ENCODE measurements at regions not wholly inside any gene's neighbourhood (a gene's known extent, or its start where the extent isn't known, plus 50 kb on each side); places are given as distances from the start of the nearest gene placed in this dataset.

GRCh38 chr7:67696878-67697277 lies 700.2 kb downstream of the TYW1 start:
- TF ChIP-seq POLR2AphosphoS5 (IDR thresholded peaks at IDR 0.05) = no peak
- TF ChIP-seq, protein P1, sequence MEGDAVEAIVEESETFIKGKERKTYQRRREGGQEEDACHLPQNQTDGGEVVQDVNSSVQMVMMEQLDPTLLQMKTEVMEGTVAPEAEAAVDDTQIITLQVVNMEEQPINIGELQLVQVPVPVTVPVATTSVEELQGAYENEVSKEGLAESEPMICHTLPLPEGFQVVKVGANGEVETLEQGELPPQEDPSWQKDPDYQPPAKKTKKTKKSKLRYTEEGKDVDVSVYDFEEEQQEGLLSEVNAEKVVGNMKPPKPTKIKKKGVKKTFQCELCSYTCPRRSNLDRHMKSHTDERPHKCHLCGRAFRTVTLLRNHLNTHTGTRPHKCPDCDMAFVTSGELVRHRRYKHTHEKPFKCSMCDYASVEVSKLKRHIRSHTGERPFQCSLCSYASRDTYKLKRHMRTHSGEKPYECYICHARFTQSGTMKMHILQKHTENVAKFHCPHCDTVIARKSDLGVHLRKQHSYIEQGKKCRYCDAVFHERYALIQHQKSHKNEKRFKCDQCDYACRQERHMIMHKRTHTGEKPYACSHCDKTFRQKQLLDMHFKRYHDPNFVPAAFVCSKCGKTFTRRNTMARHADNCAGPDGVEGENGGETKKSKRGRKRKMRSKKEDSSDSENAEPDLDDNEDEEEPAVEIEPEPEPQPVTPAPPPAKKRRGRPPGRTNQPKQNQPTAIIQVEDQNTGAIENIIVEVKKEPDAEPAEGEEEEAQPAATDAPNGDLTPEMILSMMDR (IDR thresholded peaks at IDR 0.05) = no peak
- TF ChIP-seq POLR2A (IDR thresholded peaks at IDR 0.05) = no peak
- no peak for TF ChIP-seq EP300 (IDR thresholded peaks at IDR 0.05)
- Histone ChIP-seq H3K4me3 (no peak overlapping the region), H3K27ac (no peak overlapping the region), H3K27me3 (no peaks in the 10 kb centered on the region), H3K9me3 (no peaks in the 10 kb centered on the region), H3K4me1 (peaks cover 5% of the 10 kb centered on the region), H3K36me3 (no peaks in the 10 kb centered on the region)
- DNase-seq (ENCODE audit: low spot score in 2 of 2) = no peak
- 42% methylated on average over 7 of the region's 7 CpGs for WGBS

- TF ChIP-seq POLR2A (IDR thresholded peaks at IDR 0.05) = no peak
- TF ChIP-seq, protein P1 (IDR thresholded peaks at IDR 0.05) = no peak
- TF ChIP-seq POLR2AphosphoS5 (IDR thresholded peaks at IDR 0.05) = no peak
- TF ChIP-seq EP300 (IDR thresholded peaks at IDR 0.05) = no peak
- 83% methylated on average over 6 of the region's 6 CpGs for WGBS
- H3K4me1 ChIP-seq = no peaks in the 10 kb centered on the region
Measured at GRCh38 chr7:67698354-67698753, 701.7 kb downstream of the TYW1 start.

DNA sequence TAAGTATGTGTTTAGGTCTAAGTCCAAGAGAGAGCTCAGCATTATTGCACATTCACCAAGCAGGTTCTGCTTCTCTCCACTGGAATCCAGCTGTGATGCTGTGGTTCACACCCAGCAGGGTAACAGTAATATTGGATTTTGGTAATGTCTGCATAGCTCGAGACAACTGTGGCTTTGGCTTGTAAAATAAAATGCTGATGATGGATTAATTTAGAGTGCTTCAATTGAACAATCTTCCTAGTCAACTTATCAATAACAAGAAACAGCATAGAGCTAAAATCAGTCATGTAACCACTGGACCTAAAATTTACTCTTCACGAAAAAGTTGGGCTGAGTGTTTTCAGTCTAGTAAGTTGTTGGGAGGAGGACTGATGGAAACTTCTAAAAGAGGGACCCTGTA lies 709.2 kb downstream of the TYW1 start:
- WGBS = 57% methylated on average over 2 of the region's 2 CpGs

More at GRCh38 chr7:67698354-67698753, 701.7 kb downstream of the TYW1 start:
- Histone ChIP-seq H3K4me3 (no peak overlapping the region), H3K36me3 (no peaks in the 10 kb centered on the region), H3K9me3 (no peaks in the 10 kb centered on the region), H3K27me3 (no peaks in the 10 kb centered on the region), H3K27ac (no peak overlapping the region)
- DNase-seq (ENCODE audit: low spot score in 2 of 2) = no peak

GRCh38 chr7:67711706-67712105 lies 715.1 kb downstream of the TYW1 start:
- DNase-seq (ENCODE audit: low spot score in 2 of 2) = no peak
- H3K4me1 ChIP-seq = no peaks in the 10 kb centered on the region
- peaks cover 7% of the 10 kb centered on the region for H3K9me3 ChIP-seq
- no peaks in the 10 kb centered on the region for H3K36me3 ChIP-seq
- no peak overlapping the region for H3K27ac ChIP-seq
- TF ChIP-seq POLR2AphosphoS5 (IDR thresholded peaks at IDR 0.05) (no peak), EP300 (IDR thresholded peaks at IDR 0.05) (no peak), POLR2A (IDR thresholded peaks at IDR 0.05) (no peak)
- TF ChIP-seq, protein P1 (IDR thresholded peaks at IDR 0.05) = no peak
- no peaks in the 10 kb centered on the region for H3K27me3 ChIP-seq
- WGBS = 92% methylated on average over 6 of the region's 6 CpGs
- H3K4me3 ChIP-seq = no peak overlapping the region

More for the DNA sequence above, 709.2 kb downstream of the TYW1 start:
- Histone ChIP-seq H3K36me3 (no peaks in the 10 kb centered on the region), H3K9me3 (peaks cover 7% of the 10 kb centered on the region), H3K4me1 (no peaks in the 10 kb centered on the region), H3K27me3 (no peaks in the 10 kb centered on the region), H3K4me3 (no peak overlapping the region), H3K27ac (no peak overlapping the region)
- DNase-seq (ENCODE audit: low spot score in 2 of 2) = no peak
- no peak for TF ChIP-seq POLR2A (IDR thresholded peaks at IDR 0.05)
- TF ChIP-seq POLR2AphosphoS5 (IDR thresholded peaks at IDR 0.05) = no peak
- no peak for TF ChIP-seq EP300 (IDR thresholded peaks at IDR 0.05)
- TF ChIP-seq, protein P1 (IDR thresholded peaks at IDR 0.05) = no peak

- Histone ChIP-seq H3K27me3 (no peaks in the 10 kb centered on the region), H3K4me3 (no peak overlapping the region), H3K9me3 (peaks cover 5% of the 10 kb centered on the region), H3K27ac (no peak overlapping the region), H3K36me3 (no peaks in the 10 kb centered on the region), H3K4me1 (no peaks in the 10 kb centered on the region)
- DNase-seq (ENCODE audit: low spot score in 2 of 2) = no peak
- TF ChIP-seq EP300 (IDR thresholded peaks at IDR 0.05) (no peak), POLR2AphosphoS5 (IDR thresholded peaks at IDR 0.05) (no peak)
- TF ChIP-seq, protein P1 (IDR thresholded peaks at IDR 0.05) = no peak
- 83% methylated on average over 13 of the region's 13 CpGs for WGBS
Measured at GRCh38 chr7:67713451-67714056, 716.9 kb downstream of the TYW1 start.
